Body of pancreas (tissue), 4 donors: ENCODE measurements at regions not wholly inside any gene's neighbourhood (a gene's known extent, or its start where the extent isn't known, plus 50 kb on each side); places are given as distances from the start of the nearest gene placed in this dataset.

Source experiments
- POLR2A ChIP-seq, 3 donors: fragments of 450-650 bp; IDR thresholded peaks; one replicate each; pipeline ENCODE4 v1.6.1; 2016; ENCODE audit warnings: antibody characterized with exemption in 3 of 3, mild to moderate bottlenecking in 2 of 3
- TF ChIP-seq, protein P1 (sequence below), 7 experiments: fragments of 450-650 bp in 4 of 7; fragments of 200-600 bp in 3 of 7; sonication (generic) in 3 of 7; IDR thresholded peaks; one replicate each; pipeline ENCODE4 v1.5.1; 2016 to 2019; ENCODE audit warnings: antibody characterized with exemption in 7 of 7

DNA sequence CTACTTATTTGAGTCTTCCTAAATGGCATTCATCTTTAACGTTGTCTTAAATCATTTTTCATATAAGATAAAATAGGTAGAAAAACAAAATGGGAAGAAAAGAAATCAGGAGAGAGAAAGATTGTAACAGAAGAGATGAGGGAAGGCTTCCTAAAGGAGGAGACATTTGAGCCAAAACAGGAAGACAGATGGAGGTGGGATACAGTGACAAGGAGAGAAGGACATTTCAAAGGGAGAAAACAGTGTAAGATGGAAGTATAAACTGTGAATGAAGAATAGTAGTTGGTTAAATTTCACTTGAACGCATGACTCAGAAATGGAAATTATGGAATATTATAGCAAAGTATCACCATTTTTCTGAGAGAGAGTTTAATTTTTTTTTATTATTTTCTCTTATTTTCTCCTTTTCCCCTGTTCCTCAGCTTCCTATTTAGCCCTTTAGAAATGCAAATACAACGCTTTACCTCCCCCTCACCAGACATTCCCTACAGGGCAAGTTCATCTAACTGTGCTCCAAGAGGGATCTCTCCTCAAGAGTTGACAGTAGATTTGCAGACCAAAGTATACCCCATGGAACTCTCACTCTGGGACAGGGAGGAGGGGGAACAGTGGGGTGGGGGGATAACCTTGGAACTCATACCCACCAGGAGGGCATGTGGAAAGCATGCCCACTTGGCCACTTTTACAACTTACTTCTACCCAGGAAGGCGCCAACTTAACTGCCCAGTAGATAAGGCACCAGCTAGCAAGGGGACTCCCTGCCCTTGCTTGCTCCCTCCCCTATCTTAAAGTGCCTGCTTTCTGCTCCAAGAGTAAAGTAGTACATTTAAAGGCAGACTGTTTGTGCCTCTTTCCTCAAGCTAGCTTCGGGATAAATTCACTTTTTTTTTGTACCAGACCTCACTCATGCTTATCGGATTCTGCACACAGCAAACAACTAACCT, 304.7 kb upstream of the POU5F2 start:
- TF ChIP-seq, protein P1, sequence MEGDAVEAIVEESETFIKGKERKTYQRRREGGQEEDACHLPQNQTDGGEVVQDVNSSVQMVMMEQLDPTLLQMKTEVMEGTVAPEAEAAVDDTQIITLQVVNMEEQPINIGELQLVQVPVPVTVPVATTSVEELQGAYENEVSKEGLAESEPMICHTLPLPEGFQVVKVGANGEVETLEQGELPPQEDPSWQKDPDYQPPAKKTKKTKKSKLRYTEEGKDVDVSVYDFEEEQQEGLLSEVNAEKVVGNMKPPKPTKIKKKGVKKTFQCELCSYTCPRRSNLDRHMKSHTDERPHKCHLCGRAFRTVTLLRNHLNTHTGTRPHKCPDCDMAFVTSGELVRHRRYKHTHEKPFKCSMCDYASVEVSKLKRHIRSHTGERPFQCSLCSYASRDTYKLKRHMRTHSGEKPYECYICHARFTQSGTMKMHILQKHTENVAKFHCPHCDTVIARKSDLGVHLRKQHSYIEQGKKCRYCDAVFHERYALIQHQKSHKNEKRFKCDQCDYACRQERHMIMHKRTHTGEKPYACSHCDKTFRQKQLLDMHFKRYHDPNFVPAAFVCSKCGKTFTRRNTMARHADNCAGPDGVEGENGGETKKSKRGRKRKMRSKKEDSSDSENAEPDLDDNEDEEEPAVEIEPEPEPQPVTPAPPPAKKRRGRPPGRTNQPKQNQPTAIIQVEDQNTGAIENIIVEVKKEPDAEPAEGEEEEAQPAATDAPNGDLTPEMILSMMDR (IDR thresholded peaks at IDR 0.05) = no peak
- no peak for TF ChIP-seq POLR2A (IDR thresholded peaks at IDR 0.05)
